K562 (cell line): ENCODE measurements at regions not wholly inside any gene's neighbourhood (a gene's known extent, or its start where the extent isn't known, plus 50 kb on each side); places are given as distances from the start of the nearest gene placed in this dataset.

Experiments
- CSDE1 ChIP-seq, 2 experiments: fragments of 450-650 bp; IDR thresholded peaks; 2 replicates each; pipeline ENCODE4 v1.6.1; 2016; ENCODE audit warnings: mild to moderate bottlenecking in 1 of 2
- PCBP1 ChIP-seq: fragments of 200-400 bp; formaldehyde crosslinking; IDR thresholded peaks from 2 replicates; pipeline ENCODE4 v1.6.1; 2018; ENCODE audit warnings: mild to moderate bottlenecking, low read depth, low read length; ENCODE audit not compliant: poor library complexity, severe bottlenecking
- SP1 ChIP-seq: sonication (generic); formaldehyde crosslinking; IDR thresholded peaks from 2 replicates; pipeline ENCODE4 v1.8.1; 2022; ENCODE audit warnings: mild to moderate bottlenecking, missing genetic modification reagents
- ZEB2 ChIP-seq: fragments of 450-650 bp; IDR thresholded peaks from 2 replicates; pipeline ENCODE4 v1.6.1; 2016
- TF ChIP-seq, protein P1 (sequence below), 2 experiments: fragments of 450-650 bp; formaldehyde crosslinking in 1 of 2; IDR thresholded peaks; 2 replicates each; pipeline versions ENCODE4 v1.4.0 to v1.6.1; 2014 to 2020; ENCODE audit warnings: mild to moderate bottlenecking in 2 of 2, borderline replicate concordance in 1 of 2, low read depth in 1 of 2

- TF ChIP-seq, protein P1, sequence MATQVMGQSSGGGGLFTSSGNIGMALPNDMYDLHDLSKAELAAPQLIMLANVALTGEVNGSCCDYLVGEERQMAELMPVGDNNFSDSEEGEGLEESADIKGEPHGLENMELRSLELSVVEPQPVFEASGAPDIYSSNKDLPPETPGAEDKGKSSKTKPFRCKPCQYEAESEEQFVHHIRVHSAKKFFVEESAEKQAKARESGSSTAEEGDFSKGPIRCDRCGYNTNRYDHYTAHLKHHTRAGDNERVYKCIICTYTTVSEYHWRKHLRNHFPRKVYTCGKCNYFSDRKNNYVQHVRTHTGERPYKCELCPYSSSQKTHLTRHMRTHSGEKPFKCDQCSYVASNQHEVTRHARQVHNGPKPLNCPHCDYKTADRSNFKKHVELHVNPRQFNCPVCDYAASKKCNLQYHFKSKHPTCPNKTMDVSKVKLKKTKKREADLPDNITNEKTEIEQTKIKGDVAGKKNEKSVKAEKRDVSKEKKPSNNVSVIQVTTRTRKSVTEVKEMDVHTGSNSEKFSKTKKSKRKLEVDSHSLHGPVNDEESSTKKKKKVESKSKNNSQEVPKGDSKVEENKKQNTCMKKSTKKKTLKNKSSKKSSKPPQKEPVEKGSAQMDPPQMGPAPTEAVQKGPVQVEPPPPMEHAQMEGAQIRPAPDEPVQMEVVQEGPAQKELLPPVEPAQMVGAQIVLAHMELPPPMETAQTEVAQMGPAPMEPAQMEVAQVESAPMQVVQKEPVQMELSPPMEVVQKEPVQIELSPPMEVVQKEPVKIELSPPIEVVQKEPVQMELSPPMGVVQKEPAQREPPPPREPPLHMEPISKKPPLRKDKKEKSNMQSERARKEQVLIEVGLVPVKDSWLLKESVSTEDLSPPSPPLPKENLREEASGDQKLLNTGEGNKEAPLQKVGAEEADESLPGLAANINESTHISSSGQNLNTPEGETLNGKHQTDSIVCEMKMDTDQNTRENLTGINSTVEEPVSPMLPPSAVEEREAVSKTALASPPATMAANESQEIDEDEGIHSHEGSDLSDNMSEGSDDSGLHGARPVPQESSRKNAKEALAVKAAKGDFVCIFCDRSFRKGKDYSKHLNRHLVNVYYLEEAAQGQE (IDR thresholded peaks at IDR 0.05; ENCODE audit: borderline replicate concordance), result no peak
- TF ChIP-seq, protein P1 (CRISPR knock-in tag; IDR thresholded peaks at IDR 0.05; ENCODE audit: low read depth), result no peak
- TF ChIP-seq SP1 (CRISPR knock-in tag) (no peak), PCBP1 (no peak), ZEB2 (no peak), CSDE1 (IDR thresholded peaks at IDR 0.05) (no peak)
These were observed 142.9 kb downstream of the PCDH7 start (continued) for GRCh38 chr4:30863021-30863420.
